ENCODE measurements at regions not wholly inside any gene's neighbourhood (a gene's known extent, or its start where the extent isn't known, plus 50 kb on each side); places are given as distances from the start of the nearest gene placed in this dataset.

DNA sequence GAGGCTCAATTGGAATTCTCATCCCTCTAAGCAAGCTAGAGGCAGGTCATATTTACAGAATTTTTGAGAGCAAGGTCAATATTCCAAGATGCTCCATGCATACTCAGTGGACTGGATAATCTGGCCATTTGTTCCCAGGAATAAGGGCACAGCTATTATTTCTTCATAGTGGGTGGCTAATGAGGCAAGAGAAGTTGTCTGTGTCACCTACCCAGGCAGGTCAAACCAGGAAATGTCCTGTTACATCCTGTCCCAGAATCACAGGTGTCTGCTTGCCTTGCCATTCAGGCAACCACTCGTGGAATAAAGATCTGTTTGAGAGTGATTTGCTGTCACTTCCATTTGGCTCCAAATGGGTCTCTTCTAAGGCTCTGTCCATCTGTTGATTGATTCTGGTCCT, 85.2 kb upstream of the ZP4 start:
- TF ChIP-seq, protein P1, sequence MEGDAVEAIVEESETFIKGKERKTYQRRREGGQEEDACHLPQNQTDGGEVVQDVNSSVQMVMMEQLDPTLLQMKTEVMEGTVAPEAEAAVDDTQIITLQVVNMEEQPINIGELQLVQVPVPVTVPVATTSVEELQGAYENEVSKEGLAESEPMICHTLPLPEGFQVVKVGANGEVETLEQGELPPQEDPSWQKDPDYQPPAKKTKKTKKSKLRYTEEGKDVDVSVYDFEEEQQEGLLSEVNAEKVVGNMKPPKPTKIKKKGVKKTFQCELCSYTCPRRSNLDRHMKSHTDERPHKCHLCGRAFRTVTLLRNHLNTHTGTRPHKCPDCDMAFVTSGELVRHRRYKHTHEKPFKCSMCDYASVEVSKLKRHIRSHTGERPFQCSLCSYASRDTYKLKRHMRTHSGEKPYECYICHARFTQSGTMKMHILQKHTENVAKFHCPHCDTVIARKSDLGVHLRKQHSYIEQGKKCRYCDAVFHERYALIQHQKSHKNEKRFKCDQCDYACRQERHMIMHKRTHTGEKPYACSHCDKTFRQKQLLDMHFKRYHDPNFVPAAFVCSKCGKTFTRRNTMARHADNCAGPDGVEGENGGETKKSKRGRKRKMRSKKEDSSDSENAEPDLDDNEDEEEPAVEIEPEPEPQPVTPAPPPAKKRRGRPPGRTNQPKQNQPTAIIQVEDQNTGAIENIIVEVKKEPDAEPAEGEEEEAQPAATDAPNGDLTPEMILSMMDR (IDR thresholded peaks at IDR 0.05; ENCODE audit: insufficient read depth in 1 of 2, low read depth in 1 of 2, low read length in 1 of 2, severe bottlenecking in 1 of 2, unreplicated experiment in 1 of 2) = no peak
- no TSS peak for BruUV-seq (replicated peaks)
- Histone ChIP-seq H3K4me1 (no peaks in the 10 kb centered on the region), H3K36me3 (ENCODE audit: control insufficient read depth, insufficient read depth, low read length) (no peaks in the 10 kb centered on the region), H3K27me3 (replicated peaks; ENCODE audit: control insufficient read depth, insufficient read depth, low read length) (no peaks in the 10 kb centered on the region), H3K9me3 (no peaks in the 10 kb centered on the region), H3K4me3 (ENCODE audit: low read depth, low read length) (no peak overlapping the region)
- no peak for DNase-seq
- Mint-ChIP-seq H3K36me3 (ENCODE audit: insufficient read depth, unreplicated experiment) (no peaks in the 10 kb centered on the region), H3K27ac (ENCODE audit: unreplicated experiment) (no peak overlapping the region), H3K27me3 (ENCODE audit: insufficient read depth, unreplicated experiment) (peaks cover 3% of the 10 kb centered on the region), H3K4me3 (ENCODE audit: unreplicated experiment) (no peak overlapping the region), H3K9me3 (ENCODE audit: unreplicated experiment) (no peaks in the 10 kb centered on the region), H3K4me1 (ENCODE audit: low read depth, unreplicated experiment) (no peaks in the 10 kb centered on the region)
- CTCF ChIA-PET = no interaction called here
- POLR2A ChIA-PET = no interaction called here
- intact Hi-C loops (cut with micrococcal nuclease; ENCODE audit: unreplicated experiment) = no loop called here

DNA sequence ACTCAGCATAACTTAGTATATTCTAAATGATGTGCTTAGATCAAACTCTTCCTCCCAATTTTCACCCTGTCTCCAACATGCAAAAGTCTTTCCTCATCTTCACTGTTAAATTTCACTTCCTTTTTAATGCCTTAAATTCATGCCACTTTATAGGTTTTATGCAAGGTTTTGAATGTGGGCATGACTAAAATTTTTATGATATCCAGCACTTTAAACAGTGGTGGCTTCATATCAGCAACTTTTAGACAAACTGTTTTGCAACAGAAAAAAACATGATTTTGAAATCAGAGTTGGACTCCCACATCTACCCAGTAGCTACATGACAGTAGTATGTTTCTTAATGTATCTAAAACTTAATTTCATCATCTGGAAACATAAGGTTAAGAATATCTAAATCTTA, 84.7 kb upstream of the ZP4 start:
- intact Hi-C loops (cut with micrococcal nuclease; ENCODE audit: unreplicated experiment) = no loop called here
- H3K27me3 Mint-ChIP-seq (ENCODE audit: insufficient read depth, unreplicated experiment) = peaks cover 3% of the 10 kb centered on the region
- CTCF ChIA-PET = no interaction called here
- H3K4me3 Mint-ChIP-seq (ENCODE audit: unreplicated experiment) = no peak overlapping the region
- H3K27me3 ChIP-seq (replicated peaks; ENCODE audit: control insufficient read depth, insufficient read depth, low read length) = no peaks in the 10 kb centered on the region
- H3K9me3 Mint-ChIP-seq (ENCODE audit: unreplicated experiment) = no peaks in the 10 kb centered on the region
- DNase-seq = no peak
- no peaks in the 10 kb centered on the region for H3K36me3 ChIP-seq (ENCODE audit: control insufficient read depth, insufficient read depth, low read length)
- H3K27ac Mint-ChIP-seq (ENCODE audit: unreplicated experiment) = no peak overlapping the region
- no TSS peak for BruUV-seq (replicated peaks)
- H3K4me1 Mint-ChIP-seq (ENCODE audit: low read depth, unreplicated experiment) = no peaks in the 10 kb centered on the region
- no peaks in the 10 kb centered on the region for H3K9me3 ChIP-seq
- TF ChIP-seq, protein P1 (IDR thresholded peaks at IDR 0.05; ENCODE audit: insufficient read depth in 1 of 2, low read depth in 1 of 2, low read length in 1 of 2, severe bottlenecking in 1 of 2, unreplicated experiment in 1 of 2) = no peak
- H3K4me3 ChIP-seq (ENCODE audit: low read depth, low read length) = no peak overlapping the region
- H3K36me3 Mint-ChIP-seq (ENCODE audit: insufficient read depth, unreplicated experiment) = no peaks in the 10 kb centered on the region
- H3K4me1 ChIP-seq = no peaks in the 10 kb centered on the region
- POLR2A ChIA-PET = no interaction called here

DNA sequence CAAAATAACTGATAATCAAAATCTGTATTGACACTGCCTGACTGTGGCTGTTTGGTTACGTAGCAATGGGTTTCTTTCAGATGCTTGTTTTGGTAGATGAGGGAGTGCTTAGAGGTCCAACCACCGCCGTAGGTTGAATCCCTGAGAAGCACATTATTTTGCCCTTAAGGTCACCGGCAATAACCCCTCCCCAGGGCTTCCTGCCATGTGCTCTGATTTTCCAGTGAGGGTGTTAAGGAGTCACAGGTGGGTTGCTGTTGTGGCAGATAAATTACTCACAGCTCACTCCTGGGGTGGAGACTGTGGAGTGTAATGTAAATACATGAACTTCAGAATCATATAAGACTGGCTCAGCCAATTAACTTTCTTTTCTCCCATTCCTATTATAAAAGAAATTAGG, 81.5 kb upstream of the ZP4 start:
- Histone ChIP-seq H3K9me3 (no peaks in the 10 kb centered on the region), H3K36me3 (ENCODE audit: control insufficient read depth, insufficient read depth, low read length) (no peaks in the 10 kb centered on the region), H3K4me3 (ENCODE audit: low read depth, low read length) (no peak overlapping the region), H3K27me3 (replicated peaks; ENCODE audit: control insufficient read depth, insufficient read depth, low read length) (no peaks in the 10 kb centered on the region), H3K4me1 (no peaks in the 10 kb centered on the region)
- H3K4me1 Mint-ChIP-seq (ENCODE audit: low read depth, unreplicated experiment) = no peaks in the 10 kb centered on the region
- ChIA-PET CTCF (no interaction called here), POLR2A (no interaction called here)
- no peaks in the 10 kb centered on the region for H3K36me3 Mint-ChIP-seq (ENCODE audit: insufficient read depth, unreplicated experiment)
- no peak for DNase-seq
- H3K27ac Mint-ChIP-seq (ENCODE audit: unreplicated experiment) = no peak overlapping the region
- TF ChIP-seq, protein P1 (IDR thresholded peaks at IDR 0.05; ENCODE audit: insufficient read depth in 1 of 2, low read depth in 1 of 2, low read length in 1 of 2, severe bottlenecking in 1 of 2, unreplicated experiment in 1 of 2) = no peak
- BruUV-seq (replicated peaks) = no TSS peak
- no peaks in the 10 kb centered on the region for H3K9me3 Mint-ChIP-seq (ENCODE audit: unreplicated experiment)
- no peak overlapping the region for H3K4me3 Mint-ChIP-seq (ENCODE audit: unreplicated experiment)
- H3K27me3 Mint-ChIP-seq (ENCODE audit: insufficient read depth, unreplicated experiment) = peaks cover 6% of the 10 kb centered on the region
- intact Hi-C loops (cut with micrococcal nuclease; ENCODE audit: unreplicated experiment) = no loop called here

Measured in Caco-2 (cell line).